SK-N-SH (cell line): ENCODE measurements at regions not wholly inside any gene's neighbourhood (a gene's known extent, or its start where the extent isn't known, plus 50 kb on each side); places are given as distances from the start of the nearest gene placed in this dataset.

Experiments
- CTCF ChIA-PET: fragments of 300-600, 350-600 bp; formaldehyde crosslinking; extraction: SDS; loops from one replicate; lab custom pipeline; 2021; lab: Yijun Ruan, JAX
- POLR2A ChIA-PET: fragments of 350-600 bp; sonication (Branson Sonifier 250); formaldehyde crosslinking; extraction: SDS; loops from one replicate; lab custom pipeline; 2020; ENCODE audit warnings: antibody characterized with exemption, inconsistent platforms; lab: Yijun Ruan, JAX
- DNase-seq: peaks from one replicate; pipeline ENCODE4 v3.0.0; 2012
- H2AFZ ChIP-seq: fragments of 200-600 bp; sonication (generic); 2 replicates; pipeline ENCODE4 v1.8.1; 2016; ENCODE audit warnings: antibody characterized with exemption, mild to moderate bottlenecking, low read depth
- H3F3A ChIP-seq: fragments of 200-600 bp; sonication (generic); replicated peaks from 2 replicates; pipeline ENCODE3; 2016; ENCODE audit warnings: antibody characterized with exemption, mild to moderate bottlenecking; ENCODE audit not compliant: insufficient read depth
- H3K27ac ChIP-seq, 2 experiments: fragments of 200-500 bp in 1 of 2; fragments of 200-600 bp in 1 of 2; sonication (Bioruptor generic) in 1 of 2; sonication (generic), shearing (Covaris generic) in 1 of 2; 2 replicates each; pipeline versions ENCODE4 v1.5.1 to v1.6.1; 2014 to 2016; ENCODE audit warnings: low read depth in 2 of 2, inconsistent platforms in 1 of 2, low read length in 1 of 2, mild to moderate bottlenecking in 1 of 2, mixed read lengths in 1 of 2
- H3K27me3 ChIP-seq: fragments of 200-600 bp; sonication (generic), shearing (Covaris generic); 2 replicates; pipeline ENCODE4 v1.6.1; 2016; ENCODE audit warnings: mixed run types; ENCODE audit not compliant: insufficient read depth
- H3K36me3 ChIP-seq, 2 experiments: fragments of 200-500 bp in 1 of 2; fragments of 200-600 bp in 1 of 2; sonication (Bioruptor generic) in 1 of 2; sonication (generic) in 1 of 2; replicated peaks in 1 of 2; 2 replicates each; pipeline versions ENCODE3 to v1.5.1; 2014 to 2016; ENCODE audit warnings: low read length in 1 of 2, mild to moderate bottlenecking in 1 of 2; ENCODE audit not compliant: insufficient read depth in 2 of 2, control insufficient read depth in 1 of 2
- H3K4me1 ChIP-seq, 2 experiments: fragments of 200-500 bp in 1 of 2; fragments of 200-600 bp in 1 of 2; sonication (Bioruptor generic) in 1 of 2; sonication (generic), shearing (Covaris generic) in 1 of 2; 2 replicates each; pipeline versions ENCODE4 v1.5.1 to v1.6.1; 2014 to 2016; ENCODE audit warnings: low read depth in 1 of 2, low read length in 1 of 2, mixed run types in 1 of 2; ENCODE audit not compliant: insufficient read depth in 2 of 2, control insufficient read depth in 1 of 2
- H3K4me2 ChIP-seq: fragments of 200-600 bp; sonication (generic), shearing (Covaris generic); 2 replicates; pipeline ENCODE4 v1.6.1; 2017; ENCODE audit warnings: mixed run types
- H3K4me3 ChIP-seq, 2 experiments: fragments of 200-500 bp in 1 of 2; fragments of 200-600 bp in 1 of 2; sonication (Bioruptor generic) in 1 of 2; sonication (generic), shearing (Covaris generic) in 1 of 2; 2 replicates each; pipeline versions ENCODE4 v1.5.1 to v1.8.1; 2014 to 2016; ENCODE audit warnings: low read depth in 2 of 2, inconsistent platforms in 1 of 2, low read length in 1 of 2, mild to moderate bottlenecking in 1 of 2, mixed read lengths in 1 of 2, moderate library complexity in 1 of 2
- H3K79me2 ChIP-seq: fragments of 200-600 bp; sonication (generic); 2 replicates; pipeline ENCODE4 v1.8.1; 2017; ENCODE audit warnings: mild to moderate bottlenecking; ENCODE audit not compliant: insufficient read depth
- H3K9ac ChIP-seq: fragments of 200-600 bp; sonication (generic); 2 replicates; pipeline ENCODE4 v1.6.1; 2017; ENCODE audit warnings: mixed run types
- H3K9me2 ChIP-seq: fragments of 200-600 bp; sonication (generic); 2 replicates; pipeline ENCODE4 v1.6.1; 2017; ENCODE audit warnings: mixed run types
- H3K9me3 ChIP-seq: fragments of 200-600 bp; sonication (generic); 2 replicates; pipeline ENCODE4 v1.6.1; 2017; ENCODE audit warnings: mixed run types, mild to moderate bottlenecking, moderate library complexity
- H4K20me1 ChIP-seq: fragments of 200-600 bp; sonication (generic); 2 replicates; pipeline ENCODE4 v1.6.1; 2017; ENCODE audit warnings: mild to moderate bottlenecking, mixed run types; ENCODE audit not compliant: insufficient read depth
- CHD2 ChIP-seq: fragments of 150-350 bp; IDR thresholded peaks from 2 replicates; pipeline ENCODE4 v1.6.1; 2018; ENCODE audit warnings: low read length; ENCODE audit not compliant: partially characterized antibody
- EP300 ChIP-seq, 2 experiments: IDR thresholded peaks; 2 replicates each; pipeline versions ENCODE4 v1.4.0 to v1.6.1; 2012; ENCODE audit warnings: borderline replicate concordance in 1 of 2, low read depth in 1 of 2, low read length in 1 of 2
- EZH2phosphoT487 ChIP-seq: fragments of 200-600 bp; sonication (generic); IDR thresholded peaks from 2 replicates; pipeline ENCODE4 v1.6.1; 2017; ENCODE audit warnings: low read depth, mixed run types, mild to moderate bottlenecking, antibody characterized with exemption, moderate library complexity, borderline replicate concordance
- GABPA ChIP-seq: IDR thresholded peaks from 2 replicates; pipeline ENCODE4 v1.4.0; 2012; ENCODE audit warnings: low read depth, mild to moderate bottlenecking
- GATA2 ChIP-seq: sonication (generic); formaldehyde crosslinking; IDR thresholded peaks from 2 replicates; pipeline ENCODE4 v1.5.0; 2020; ENCODE audit warnings: mild to moderate bottlenecking, missing genetic modification reagents
- NFIC ChIP-seq: IDR thresholded peaks from 2 replicates; pipeline ENCODE4 v1.4.0; 2012; ENCODE audit warnings: borderline replicate concordance
- NRF1 ChIP-seq: IDR thresholded peaks from 2 replicates; pipeline ENCODE4 v1.6.1; 2012; ENCODE audit warnings: low read depth, mild to moderate bottlenecking, low read length
- POLR2AphosphoS5 ChIP-seq: IDR thresholded peaks from 2 replicates; pipeline ENCODE4 v1.6.1; 2012; ENCODE audit warnings: low read depth, low read length
- RCOR1 ChIP-seq: fragments of 150-350 bp; IDR thresholded peaks from 2 replicates; pipeline ENCODE4 v1.6.1; 2017; ENCODE audit warnings: antibody characterized with exemption, low read length
- RFX5 ChIP-seq: IDR thresholded peaks from 2 replicates; pipeline ENCODE4 v1.6.1; 2012; ENCODE audit warnings: mild to moderate bottlenecking, improper control_type of control experiment, low read length
- RXRA ChIP-seq: IDR thresholded peaks from 2 replicates; pipeline ENCODE4 v1.4.0; 2012; ENCODE audit warnings: low read depth, mild to moderate bottlenecking, borderline replicate concordance
- SMC3 ChIP-seq: IDR thresholded peaks from 2 replicates; pipeline ENCODE4 v1.6.1; 2012; ENCODE audit warnings: low read depth, low read length, improper control_type of control experiment
- TCF12 ChIP-seq: IDR thresholded peaks from 2 replicates; pipeline ENCODE4 v1.4.0; 2012
- WGBS: methylation state at CpG from one replicate; pipeline ENCODE4 v1.1.6; 2017; ENCODE audit warnings: low lambda C conversion rate; 5-methylcytosine and 5-hydroxymethylcytosine counted together
- TF ChIP-seq, protein P1 (sequence below): fragments of 150-350 bp; IDR thresholded peaks from 2 replicates; pipeline ENCODE4 v1.6.1; 2017; ENCODE audit warnings: antibody characterized with exemption, low read length, low read depth, borderline replicate concordance
- TF ChIP-seq, protein P2 (sequence below): IDR thresholded peaks from 2 replicates; pipeline ENCODE4 v1.4.0; 2012; ENCODE audit warnings: low read depth
- TF ChIP-seq, protein P3 (sequence below): IDR thresholded peaks from 2 replicates; pipeline ENCODE4 v1.6.1; 2012; ENCODE audit warnings: mild to moderate bottlenecking, low read depth, low read length, moderate library complexity
- TF ChIP-seq, protein P4 (sequence below): fragments of 200-600 bp; sonication (generic); IDR thresholded peaks from 2 replicates; pipeline ENCODE4 v1.6.1; 2017; ENCODE audit warnings: antibody characterized with exemption, mild to moderate bottlenecking, moderate library complexity

DNA sequence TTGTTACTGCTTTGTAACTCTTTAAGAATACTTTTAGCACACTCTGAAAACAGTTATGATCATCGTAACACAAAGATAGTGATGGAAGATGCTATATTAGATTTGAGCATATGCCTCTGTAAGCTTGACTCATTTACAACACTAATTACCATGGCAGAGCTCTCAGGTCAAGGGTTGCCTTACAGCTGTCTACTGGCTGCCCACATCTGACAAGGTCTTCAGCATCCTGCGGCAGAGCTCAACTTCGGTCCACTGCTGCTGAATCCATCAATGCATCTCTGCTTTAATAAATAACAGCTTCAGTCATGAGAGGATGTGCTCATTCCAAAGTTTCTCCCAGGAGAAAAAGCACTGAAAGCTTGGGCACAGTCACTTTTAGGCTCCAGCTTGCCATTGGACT is 449.4 kb downstream of the RASEF start:
- Histone ChIP-seq H2AFZ (no peak overlapping the region), H3F3A (no peaks in the 10 kb centered on the region), H3K79me2 (no peaks in the 10 kb centered on the region), H3K9ac (no peak overlapping the region), H4K20me1 (no peaks in the 10 kb centered on the region), H3K36me3 (no peaks in the 10 kb centered on the region), H3K27ac (no peak overlapping the region), H3K27me3 (no peaks in the 10 kb centered on the region), H3K4me2 (no peak overlapping the region), H3K9me2 (no peaks in the 10 kb centered on the region), H3K4me1 (no peaks in the 10 kb centered on the region), H3K4me3 (no peak overlapping the region), H3K9me3 (no peaks in the 10 kb centered on the region)
- no peak for DNase-seq
- no peak for TF ChIP-seq POLR2AphosphoS5
- TF ChIP-seq, protein P1, sequence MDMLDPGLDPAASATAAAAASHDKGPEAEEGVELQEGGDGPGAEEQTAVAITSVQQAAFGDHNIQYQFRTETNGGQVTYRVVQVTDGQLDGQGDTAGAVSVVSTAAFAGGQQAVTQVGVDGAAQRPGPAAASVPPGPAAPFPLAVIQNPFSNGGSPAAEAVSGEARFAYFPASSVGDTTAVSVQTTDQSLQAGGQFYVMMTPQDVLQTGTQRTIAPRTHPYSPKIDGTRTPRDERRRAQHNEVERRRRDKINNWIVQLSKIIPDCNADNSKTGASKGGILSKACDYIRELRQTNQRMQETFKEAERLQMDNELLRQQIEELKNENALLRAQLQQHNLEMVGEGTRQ, result no peak
- TF ChIP-seq, protein P2, sequence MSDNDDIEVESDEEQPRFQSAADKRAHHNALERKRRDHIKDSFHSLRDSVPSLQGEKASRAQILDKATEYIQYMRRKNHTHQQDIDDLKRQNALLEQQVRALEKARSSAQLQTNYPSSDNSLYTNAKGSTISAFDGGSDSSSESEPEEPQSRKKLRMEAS, result no peak
- no peak for TF ChIP-seq GABPA
- TF ChIP-seq GATA2 (CRISPR knock-in tag), result no peak
- TF ChIP-seq, protein P3, sequence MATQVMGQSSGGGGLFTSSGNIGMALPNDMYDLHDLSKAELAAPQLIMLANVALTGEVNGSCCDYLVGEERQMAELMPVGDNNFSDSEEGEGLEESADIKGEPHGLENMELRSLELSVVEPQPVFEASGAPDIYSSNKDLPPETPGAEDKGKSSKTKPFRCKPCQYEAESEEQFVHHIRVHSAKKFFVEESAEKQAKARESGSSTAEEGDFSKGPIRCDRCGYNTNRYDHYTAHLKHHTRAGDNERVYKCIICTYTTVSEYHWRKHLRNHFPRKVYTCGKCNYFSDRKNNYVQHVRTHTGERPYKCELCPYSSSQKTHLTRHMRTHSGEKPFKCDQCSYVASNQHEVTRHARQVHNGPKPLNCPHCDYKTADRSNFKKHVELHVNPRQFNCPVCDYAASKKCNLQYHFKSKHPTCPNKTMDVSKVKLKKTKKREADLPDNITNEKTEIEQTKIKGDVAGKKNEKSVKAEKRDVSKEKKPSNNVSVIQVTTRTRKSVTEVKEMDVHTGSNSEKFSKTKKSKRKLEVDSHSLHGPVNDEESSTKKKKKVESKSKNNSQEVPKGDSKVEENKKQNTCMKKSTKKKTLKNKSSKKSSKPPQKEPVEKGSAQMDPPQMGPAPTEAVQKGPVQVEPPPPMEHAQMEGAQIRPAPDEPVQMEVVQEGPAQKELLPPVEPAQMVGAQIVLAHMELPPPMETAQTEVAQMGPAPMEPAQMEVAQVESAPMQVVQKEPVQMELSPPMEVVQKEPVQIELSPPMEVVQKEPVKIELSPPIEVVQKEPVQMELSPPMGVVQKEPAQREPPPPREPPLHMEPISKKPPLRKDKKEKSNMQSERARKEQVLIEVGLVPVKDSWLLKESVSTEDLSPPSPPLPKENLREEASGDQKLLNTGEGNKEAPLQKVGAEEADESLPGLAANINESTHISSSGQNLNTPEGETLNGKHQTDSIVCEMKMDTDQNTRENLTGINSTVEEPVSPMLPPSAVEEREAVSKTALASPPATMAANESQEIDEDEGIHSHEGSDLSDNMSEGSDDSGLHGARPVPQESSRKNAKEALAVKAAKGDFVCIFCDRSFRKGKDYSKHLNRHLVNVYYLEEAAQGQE, result no peak
- no peak for TF ChIP-seq RFX5
- no peak for TF ChIP-seq NFIC
- TF ChIP-seq, protein P4, sequence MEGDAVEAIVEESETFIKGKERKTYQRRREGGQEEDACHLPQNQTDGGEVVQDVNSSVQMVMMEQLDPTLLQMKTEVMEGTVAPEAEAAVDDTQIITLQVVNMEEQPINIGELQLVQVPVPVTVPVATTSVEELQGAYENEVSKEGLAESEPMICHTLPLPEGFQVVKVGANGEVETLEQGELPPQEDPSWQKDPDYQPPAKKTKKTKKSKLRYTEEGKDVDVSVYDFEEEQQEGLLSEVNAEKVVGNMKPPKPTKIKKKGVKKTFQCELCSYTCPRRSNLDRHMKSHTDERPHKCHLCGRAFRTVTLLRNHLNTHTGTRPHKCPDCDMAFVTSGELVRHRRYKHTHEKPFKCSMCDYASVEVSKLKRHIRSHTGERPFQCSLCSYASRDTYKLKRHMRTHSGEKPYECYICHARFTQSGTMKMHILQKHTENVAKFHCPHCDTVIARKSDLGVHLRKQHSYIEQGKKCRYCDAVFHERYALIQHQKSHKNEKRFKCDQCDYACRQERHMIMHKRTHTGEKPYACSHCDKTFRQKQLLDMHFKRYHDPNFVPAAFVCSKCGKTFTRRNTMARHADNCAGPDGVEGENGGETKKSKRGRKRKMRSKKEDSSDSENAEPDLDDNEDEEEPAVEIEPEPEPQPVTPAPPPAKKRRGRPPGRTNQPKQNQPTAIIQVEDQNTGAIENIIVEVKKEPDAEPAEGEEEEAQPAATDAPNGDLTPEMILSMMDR, result no peak
- TF ChIP-seq EP300 (IDR thresholded peaks at IDR 0.05; ENCODE audit: borderline replicate concordance in 1 of 2, low read depth in 1 of 2, low read length in 1 of 2), result no peak
- TF ChIP-seq RCOR1, result no peak
- no peak for TF ChIP-seq SMC3
- TF ChIP-seq RXRA, result no peak
- no peak for TF ChIP-seq CHD2
- no peak for TF ChIP-seq EZH2phosphoT487
- no peak for TF ChIP-seq NRF1
- no peak for TF ChIP-seq TCF12
- ChIA-PET POLR2A (no interaction called here), CTCF (interaction anchor here (1.1 kb wide), 1 partner anchor 927 kb away, joined by 4 read pairs; no protein-coding TSS in a partner anchor)
- WGBS, result 85% methylated on average over 3 of the region's 3 CpGs
